Peyer's patch (tissue), 4 donors: ENCODE measurements at regions not wholly inside any gene's neighbourhood (a gene's known extent, or its start where the extent isn't known, plus 50 kb on each side); places are given as distances from the start of the nearest gene placed in this dataset.

Experiments
- POLR2A ChIP-seq, 2 donors: fragments of 450-650 bp; IDR thresholded peaks; one replicate each; pipeline ENCODE4 v1.5.1; 2017; ENCODE audit warnings: antibody characterized with exemption in 2 of 2, mild to moderate bottlenecking in 2 of 2, moderate library complexity in 2 of 2
- TF ChIP-seq, protein P1 (sequence below), 6 experiments: fragments of 450-650 bp in 4 of 6; fragments of 200-600 bp in 2 of 6; sonication (generic) in 1 of 6; IDR thresholded peaks; one replicate each; pipeline ENCODE4 v1.5.1; 2017 to 2019; ENCODE audit warnings: antibody characterized with exemption in 6 of 6, mild to moderate bottlenecking in 3 of 6, moderate library complexity in 1 of 6

GRCh38 chr14:76919431-76920330 lies 93.5 kb downstream of the LRRC74A start:
- TF ChIP-seq, protein P1, sequence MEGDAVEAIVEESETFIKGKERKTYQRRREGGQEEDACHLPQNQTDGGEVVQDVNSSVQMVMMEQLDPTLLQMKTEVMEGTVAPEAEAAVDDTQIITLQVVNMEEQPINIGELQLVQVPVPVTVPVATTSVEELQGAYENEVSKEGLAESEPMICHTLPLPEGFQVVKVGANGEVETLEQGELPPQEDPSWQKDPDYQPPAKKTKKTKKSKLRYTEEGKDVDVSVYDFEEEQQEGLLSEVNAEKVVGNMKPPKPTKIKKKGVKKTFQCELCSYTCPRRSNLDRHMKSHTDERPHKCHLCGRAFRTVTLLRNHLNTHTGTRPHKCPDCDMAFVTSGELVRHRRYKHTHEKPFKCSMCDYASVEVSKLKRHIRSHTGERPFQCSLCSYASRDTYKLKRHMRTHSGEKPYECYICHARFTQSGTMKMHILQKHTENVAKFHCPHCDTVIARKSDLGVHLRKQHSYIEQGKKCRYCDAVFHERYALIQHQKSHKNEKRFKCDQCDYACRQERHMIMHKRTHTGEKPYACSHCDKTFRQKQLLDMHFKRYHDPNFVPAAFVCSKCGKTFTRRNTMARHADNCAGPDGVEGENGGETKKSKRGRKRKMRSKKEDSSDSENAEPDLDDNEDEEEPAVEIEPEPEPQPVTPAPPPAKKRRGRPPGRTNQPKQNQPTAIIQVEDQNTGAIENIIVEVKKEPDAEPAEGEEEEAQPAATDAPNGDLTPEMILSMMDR (IDR thresholded peaks at IDR 0.05) = no peak
- no peak for TF ChIP-seq POLR2A (IDR thresholded peaks at IDR 0.05)
